GM18511 (cell line): ENCODE measurements at regions not wholly inside any gene's neighbourhood (a gene's known extent, or its start where the extent isn't known, plus 50 kb on each side); places are given as distances from the start of the nearest gene placed in this dataset.
"Not testable (repeated sequence)": the region's sequence is repeated elsewhere in the genome, so short reads cannot be mapped to it uniquely, and the experiment has no call there.

Source experiments
- ATAC-seq: cut with Tn5 transposase; IDR thresholded peaks from one replicate; pipeline ENCODE4 v1.9.1; 2021; ENCODE audit warnings: mild to moderate bottlenecking, moderate library complexity; ENCODE audit not compliant: unreplicated experiment

DNA sequence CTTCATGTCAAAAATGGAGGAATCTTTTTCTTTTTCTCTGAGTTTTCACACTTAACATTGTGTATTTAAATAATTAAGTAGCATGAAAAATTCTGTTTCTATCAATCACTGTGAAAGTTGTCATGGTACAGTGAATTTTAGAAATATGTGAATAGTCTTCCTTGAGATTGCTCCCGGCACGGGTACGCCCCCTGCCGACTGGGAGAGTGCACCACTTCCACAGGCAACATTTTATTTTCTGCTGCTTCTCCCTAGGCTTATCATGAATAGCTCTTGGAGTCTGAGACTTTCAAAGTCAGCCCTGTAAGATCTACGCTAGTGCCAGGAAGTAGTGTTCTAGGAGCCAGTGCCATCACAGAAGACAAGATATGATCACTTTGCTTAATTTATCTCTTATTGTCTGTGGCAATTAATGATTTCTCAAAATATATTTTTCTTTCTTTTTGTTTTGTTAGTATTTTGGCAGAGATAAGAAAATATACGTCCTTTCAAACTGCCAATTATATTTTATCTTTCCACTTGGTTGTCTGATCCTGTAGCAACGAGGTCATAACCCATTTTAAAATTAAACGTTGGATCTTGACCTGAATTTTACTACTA is 763.8 kb upstream of the AADAT start:
- ATAC-seq: peak; percentile 85

DNA sequence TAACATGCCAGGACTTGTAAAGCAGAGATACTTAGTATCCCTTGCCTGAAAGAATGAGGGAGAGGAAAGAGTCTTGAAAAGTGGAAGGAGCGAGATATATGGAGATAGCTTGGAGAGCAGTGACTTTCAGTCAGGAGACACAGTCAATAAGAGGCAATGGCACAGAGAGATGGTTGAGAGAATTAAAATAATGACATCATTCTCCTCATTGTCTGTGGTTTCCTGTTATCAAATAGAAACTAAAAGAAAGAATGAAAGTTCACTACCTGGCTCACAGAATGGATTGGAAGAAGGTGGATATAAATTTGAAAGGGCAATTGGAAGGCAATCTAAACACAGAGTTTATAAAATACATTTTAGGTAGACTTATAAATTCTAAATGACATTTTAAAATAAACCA is 760.2 kb upstream of the AADAT start:
- peak; percentile 68 for ATAC-seq

DNA sequence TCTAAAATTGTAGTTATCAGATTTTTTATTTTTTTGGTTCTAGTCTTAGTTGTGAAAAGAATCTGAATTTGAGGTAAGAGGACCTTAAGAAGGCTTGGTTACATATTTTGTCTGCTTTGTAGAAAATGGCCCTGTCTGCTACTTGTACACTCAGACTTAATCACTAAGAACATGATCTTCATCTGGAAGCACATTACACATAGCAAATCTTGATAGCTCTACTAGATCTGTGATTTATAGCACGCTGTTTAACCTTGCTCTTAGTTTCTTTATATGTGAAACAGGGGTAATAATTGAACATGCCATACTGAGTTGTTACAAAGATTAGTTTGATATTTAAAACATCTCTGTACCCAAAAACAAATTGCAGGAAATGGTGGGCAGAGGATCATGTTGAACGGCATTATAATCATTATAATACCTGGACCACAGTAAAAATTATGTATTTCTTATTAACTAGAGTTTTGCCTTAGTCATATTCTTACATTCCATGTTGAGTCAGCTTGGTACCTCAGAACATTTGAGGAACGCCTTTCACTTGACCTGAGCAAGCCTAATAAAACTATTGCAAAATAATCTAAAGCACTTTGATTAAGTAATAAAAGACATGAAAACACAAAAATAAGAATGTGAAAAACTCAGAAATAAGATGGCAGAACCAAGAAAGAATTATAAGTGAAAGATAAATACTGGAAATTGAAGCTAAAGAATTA is 738.0 kb upstream of the AADAT start:
- ATAC-seq: no peak

DNA sequence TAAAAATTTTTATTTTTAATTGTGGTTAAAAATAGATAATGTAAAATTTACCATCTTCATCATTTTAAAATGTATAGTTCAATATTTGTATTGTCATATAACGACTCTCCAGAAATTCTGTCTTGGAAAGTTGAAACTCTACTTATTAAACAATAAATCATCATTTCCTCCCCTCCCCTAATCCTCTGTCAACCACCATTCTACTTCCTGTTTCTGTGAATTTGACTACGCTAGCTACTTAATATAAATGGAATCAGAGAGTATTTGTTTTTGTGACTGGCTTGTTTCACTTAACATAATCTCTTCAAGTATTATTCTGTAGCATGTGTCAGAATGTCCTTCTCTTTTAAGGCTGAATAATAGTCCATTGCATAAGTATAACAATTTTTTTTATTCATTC is 729.0 kb upstream of the AADAT start:
- ATAC-seq: no peak

DNA sequence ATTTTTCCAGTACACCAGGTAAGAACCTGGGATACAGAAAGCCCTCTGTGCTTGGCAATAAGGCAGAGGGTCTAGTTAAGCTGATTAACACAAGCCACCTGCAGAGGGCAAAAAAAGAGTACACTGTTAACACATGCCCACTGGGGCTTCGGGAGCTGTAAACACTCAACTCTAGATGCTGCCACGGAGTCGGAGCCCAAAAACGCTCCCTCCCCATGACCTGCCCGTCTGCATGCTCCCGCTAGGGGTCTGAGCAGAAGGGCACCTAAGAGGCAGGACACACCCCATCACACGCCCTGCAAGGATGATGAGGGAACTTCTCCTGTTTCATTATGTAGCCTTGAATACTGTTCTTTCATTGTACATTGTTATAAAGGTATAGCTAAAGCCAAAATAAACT is 715.6 kb upstream of the AADAT start:
- no peak for ATAC-seq

DNA sequence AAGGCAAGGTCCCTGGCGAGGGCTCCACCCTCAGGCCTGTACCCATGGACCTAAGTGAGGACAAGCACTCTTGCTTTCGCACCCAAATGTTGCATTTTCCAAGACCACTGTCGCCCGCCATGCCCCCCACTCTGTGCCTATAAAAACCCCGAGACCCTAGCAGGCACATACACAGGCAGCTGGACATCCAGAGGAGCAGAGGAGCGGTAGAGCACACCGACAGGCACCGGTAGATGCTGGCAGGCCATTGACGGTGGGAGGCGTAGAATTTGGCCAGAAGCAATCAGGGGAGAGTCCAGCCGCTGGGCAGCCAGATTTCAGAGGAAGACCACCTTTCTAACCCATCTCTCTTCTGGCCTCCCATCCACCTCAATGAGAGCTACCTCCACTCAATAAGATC is 715.2 kb upstream of the AADAT start:
- ATAC-seq: no peak

DNA sequence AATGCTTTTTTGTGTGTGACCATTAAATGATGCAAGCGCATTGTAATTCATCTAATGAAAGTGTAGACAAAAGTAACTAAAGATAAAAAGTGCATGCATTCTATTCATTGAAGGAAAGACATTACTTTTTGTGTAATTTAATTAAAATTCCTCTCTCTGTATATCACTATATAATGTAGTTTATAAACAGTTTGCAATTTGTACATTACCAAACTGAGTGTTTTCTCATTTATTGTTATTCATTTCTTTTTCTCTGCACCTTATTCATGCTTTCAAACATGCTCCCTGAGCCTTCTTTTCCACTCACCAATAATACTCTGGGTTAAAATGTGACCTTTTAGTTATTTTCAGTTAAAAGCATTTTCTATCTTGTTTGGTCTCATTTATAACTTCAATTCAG is 713.7 kb upstream of the AADAT start:
- ATAC-seq: no peak

DNA sequence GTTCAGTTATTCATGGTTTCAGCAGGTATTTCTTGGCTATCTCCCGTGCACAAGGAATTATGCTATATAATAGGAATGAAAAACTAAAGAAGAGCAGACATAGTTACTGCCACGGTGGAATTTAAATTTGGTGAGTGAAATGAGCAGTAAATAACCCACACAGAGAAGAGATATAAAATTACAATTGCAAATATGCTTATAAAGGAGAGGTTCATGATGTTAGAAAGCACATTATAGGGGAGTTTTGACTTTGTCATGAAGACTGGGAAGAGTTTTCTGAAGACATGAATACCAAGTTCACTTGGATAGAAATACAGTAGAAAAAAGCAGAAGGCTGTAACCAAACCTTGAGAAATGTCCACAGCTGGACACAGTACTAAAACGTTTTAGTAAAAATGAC is 712.0 kb upstream of the AADAT start:
- no peak for ATAC-seq

DNA sequence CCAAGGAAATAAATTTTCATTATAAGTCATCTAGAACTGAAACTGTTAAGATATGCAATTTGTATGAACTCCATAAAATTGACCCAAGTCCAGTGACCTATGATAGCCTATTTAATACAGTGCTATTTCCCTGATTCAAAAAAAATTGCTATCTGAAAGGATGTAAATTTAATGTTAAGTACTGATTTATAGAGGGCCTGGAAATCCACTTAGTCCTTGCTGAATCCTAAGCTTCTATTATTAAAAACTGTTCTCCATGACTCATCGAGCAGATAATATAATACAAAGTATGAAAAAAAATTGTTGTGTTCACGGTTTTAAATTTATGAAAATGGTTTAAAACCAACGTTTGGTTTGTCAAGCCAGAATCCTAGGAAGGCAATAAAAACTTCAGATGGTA is 704.8 kb upstream of the AADAT start:
- no peak for ATAC-seq

DNA sequence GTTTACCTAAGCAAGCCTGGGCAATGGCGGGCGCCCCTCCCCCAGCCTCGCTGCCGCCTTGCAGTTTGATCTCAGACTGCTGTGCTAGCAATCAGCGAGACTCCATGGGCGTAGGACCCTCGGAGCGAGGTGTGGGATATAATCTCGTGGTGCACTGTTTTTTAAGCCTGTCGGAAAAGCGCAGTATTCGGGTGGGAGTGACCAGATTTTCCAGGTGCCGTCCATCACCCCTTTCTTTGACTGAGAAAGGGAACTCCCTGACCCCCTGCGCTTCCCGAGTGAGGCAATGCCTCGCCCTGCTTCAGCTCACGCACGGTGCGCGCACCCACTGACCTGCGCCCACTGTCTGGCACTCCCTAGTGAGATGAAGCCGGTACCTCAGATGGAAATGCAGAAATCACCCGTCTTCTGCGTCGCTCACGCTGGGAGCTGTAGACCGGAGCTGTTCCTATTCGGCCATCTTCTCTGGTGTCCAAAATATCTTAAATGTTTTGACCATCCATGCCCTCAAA is 698.8 kb upstream of the AADAT start:
- not testable (repeated sequence) for ATAC-seq

DNA sequence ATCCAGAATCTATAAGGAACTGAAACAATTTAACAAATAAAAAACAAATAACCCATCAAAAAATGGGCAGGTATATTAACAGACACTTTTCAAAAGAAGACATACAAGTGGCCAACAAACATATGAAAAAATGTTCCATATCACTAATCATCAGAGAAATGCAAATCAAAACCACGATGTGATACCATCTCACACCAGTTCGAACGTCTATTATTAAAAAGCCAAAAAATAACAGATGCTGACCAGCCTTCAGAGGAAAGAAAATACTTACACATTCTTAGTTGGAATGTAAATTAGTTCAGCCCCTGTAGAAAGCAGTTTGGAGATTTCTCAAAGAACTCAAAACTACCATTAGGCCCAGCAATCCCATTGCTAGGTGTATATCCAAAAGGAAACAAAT is 687.9 kb upstream of the AADAT start:
- no peak for ATAC-seq

DNA sequence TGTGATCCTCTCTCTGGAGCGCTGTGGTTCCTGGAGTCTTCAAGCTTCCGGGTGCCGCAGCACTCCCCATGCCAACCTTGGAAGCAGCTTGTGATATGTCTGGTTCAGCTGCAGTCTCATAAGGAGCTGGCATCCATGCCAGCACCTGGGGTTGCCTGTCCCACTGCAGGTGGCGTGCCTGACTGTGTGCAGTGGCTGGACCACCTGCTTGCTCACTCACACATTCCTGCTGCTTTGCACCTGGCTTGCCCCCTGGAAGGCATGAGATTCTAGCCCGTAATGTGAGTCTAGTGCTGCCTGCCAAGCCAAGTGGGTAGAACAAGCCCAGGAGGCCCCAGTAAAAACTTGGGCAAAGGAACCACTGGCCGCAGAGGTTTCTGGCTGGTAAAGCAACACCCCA is 687.2 kb upstream of the AADAT start:
- no peak for ATAC-seq

DNA sequence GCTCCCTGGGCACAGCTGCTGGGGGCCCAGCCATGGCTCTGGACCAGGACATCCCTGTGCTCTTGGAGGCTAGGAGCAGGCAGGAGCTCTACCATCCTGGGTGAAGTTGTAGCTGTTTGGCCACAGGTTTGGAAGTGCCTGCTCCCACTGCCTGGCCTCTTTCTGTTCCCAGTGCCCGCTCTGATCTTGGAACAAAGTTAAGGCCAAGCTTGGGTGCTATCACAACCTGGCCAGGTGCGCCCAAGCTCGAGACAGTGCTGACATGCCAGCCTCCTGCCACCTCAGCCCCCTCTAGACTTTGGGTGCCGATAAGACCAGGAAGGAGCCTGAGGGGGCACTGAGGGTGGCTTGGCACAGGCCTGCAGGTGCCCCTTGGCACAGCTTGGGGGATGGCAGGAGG is 686.1 kb upstream of the AADAT start:
- no peak for ATAC-seq

DNA sequence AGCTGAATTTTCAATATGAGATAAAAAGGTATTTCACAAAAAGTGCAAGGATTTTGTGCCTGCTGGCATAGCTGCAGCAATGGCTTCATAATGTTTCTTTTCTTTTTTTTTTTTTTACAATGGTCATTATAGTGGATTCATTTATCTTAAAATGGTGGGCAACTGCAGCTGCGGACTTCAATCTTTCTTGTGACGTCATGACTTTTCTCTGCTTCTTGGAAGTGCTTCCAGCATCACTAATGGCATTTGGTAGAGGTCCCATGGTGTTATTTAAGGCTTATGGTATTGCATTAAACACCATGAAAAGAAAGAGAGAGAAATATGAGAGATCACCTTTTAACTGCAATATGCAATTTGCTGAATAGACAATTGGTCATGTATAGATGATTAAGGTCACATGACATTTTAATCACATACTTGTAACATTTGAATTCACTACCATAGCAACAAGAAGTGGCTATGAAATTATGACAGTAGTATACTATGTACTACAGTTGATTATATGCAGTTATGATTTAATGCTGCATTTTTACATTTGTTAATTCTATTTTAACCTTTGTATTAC is 684.0 kb upstream of the AADAT start:
- no peak for ATAC-seq

DNA sequence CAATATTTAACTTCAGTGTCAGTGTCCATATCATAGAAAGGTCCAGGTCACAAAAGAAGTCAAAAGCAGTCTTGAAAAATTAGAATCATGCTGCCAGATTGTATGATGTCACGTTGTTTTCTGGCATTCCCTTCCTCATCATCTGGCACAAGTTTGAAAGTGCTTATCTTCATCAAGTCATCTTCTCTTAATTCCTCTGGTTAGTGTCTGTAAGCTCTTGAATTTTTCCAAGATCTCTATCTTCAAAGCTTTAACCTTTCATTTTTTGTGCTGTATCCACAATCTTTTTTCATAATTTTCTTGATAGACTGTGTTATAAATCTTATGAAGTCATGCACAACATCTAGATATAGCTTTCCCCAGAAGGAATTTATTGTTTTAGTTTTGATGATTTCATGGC is 682.7 kb upstream of the AADAT start:
- no peak for ATAC-seq

DNA sequence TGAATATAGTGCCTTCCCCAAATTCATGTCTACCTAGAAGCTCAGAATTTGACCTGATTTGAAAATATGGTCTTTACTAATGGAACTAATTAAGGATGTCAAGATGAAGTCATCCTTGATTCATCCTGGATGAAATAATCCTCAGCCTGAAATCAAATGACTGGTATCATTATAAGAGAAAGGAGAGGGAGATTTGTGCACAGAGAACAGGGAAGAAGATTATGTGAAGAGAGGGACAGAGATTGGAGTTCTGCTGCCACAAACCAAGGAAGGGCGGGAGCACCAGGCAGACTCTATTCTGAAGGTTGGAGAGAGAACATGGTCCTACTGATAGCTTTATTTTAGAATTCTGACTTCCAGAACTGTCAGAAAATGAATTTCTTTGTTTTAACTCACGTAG is 680.9 kb upstream of the AADAT start:
- no peak for ATAC-seq

DNA sequence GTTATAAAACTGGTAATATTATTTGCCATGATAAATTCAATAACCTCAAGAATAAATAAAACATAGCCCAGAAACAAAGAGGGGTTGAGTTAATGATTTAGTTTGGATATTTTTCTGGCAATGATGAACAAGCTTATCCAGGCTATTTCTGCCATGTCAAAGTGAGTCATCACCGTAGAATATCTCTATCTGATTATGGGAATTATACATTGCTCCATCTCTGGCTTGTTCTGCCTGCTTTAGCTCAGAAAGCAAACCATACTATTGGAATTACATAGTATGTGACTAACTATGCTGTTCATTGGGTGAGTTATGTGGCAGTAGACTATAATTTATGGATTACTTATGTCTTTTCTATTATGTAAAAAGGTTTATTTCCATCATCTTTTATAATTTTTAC is 680.1 kb upstream of the AADAT start:
- ATAC-seq: no peak

DNA sequence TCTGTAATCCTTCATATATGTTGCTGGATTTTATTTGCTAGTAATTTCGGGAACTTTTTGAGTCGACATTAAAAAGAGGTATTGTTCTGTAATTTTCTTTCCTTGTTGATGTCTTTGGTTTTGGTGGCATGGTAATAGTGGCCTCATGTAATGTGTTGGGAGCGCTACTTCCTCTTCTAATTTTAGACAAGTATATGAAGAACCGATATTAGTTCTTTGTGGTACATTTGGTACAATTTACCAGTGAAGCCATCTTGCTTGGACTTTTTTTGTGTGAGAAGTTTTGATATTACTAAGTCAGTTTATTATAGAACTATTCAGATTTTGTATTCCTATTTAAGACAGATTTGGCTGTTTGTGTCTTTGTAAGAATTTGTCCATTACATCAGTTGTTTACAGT is 669.2 kb upstream of the AADAT start:
- no peak for ATAC-seq

DNA sequence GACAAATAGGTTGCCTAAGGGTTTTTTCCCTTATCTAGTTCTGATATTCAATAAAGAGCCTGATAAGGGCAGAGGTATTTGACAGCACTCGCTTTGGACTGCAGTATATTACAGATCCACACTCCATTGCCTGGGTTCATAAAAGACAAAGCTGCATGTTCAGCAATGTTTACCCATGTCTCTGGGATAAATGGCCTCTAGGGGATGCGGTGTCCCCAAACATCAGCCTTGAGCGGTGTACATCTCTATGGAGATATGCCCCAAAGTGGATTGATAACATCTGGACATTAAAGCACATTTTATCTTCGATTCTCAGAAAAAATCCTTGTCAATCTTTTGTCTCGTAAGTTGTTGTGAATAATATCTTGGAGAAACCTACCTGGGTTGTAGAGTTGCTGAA is 660.8 kb upstream of the AADAT start:
- no peak for ATAC-seq

DNA sequence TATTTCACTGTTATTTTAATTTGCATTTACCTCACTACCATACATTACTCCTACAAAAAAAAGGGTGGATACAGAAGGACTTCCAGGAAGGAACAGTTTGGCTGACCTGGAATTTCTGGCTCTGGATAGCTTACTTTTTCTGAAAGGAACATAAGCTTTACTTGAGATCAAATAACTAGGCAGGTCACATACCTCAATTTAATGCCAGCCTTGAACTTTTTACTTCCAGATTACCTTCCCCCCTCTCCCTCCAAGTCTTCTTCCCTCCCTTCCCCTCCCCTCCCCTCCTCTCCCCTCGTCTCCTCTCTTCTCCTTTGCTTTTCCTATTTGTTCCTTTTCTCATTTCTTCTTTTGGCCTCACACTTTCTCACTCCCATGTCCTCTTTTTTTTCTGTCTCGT is 659.2 kb upstream of the AADAT start:
- ATAC-seq: no peak

DNA sequence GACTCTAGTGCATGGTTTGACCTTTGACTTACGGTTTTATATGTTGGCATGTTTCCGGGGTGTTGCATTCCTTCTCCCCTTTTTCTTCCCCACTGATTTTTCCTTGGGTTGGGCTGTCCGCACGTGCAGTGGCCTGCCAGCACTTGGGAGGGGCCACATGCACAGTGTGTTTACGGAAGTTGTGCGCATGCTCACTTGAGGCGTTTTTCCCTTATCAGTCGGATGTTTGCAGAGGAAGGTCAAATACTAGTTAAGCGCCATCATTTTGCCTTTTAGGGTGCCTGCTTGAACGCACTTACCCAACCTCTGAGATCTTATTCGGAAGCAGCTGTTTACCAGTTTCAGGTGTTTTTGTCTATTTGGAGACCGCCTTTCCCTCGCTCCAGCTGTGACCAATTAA is 653.9 kb upstream of the AADAT start:
- no peak for ATAC-seq

DNA sequence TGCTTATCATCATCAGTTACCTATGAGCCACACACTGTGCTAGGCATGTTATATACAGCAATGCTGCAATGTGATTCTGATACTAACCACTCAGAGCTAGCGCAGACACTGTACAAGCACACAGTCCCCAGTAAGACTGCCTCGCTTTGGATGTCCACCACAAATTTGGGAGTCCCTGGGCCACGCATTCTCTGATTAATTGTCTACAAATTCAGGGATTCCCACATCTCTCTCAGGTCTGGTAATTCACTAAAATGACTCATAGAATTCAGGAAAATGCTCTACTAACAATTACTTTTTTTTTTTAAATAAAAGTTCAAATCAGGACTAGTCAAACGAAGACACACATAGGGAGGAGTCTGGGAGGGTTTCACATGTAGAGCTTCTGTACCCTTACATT is 652.1 kb upstream of the AADAT start:
- no peak for ATAC-seq

DNA sequence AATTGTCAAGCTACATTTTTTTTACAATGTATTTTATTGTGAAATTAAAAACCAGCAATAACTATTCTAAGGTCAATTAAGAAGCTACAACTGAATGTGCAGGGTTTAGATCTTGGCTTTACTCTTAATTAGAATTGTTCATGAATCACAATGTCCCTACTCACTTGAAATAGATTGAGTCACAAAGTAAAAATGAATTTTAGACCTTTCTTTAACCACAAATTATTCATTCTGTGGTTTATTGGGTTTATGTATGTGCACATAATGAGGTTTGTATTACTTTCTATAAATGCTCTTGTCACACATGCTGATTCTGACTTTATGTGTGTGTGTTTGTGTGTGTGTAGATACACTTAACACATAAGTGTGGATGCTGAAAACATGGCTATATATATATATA is 647.0 kb upstream of the AADAT start:
- ATAC-seq: no peak
